H1 (cell line): ENCODE measurements at regions not wholly inside any gene's neighbourhood (a gene's known extent, or its start where the extent isn't known, plus 50 kb on each side); places are given as distances from the start of the nearest gene placed in this dataset.

ENCODE experiments used
- CHD2 ChIP-seq: IDR thresholded peaks from 2 replicates; pipeline ENCODE4 v1.6.1; 2012; ENCODE audit warnings: low read length, improper control_type of control experiment
- JUND ChIP-seq: IDR thresholded peaks from 2 replicates; pipeline ENCODE4 v1.6.1; 2011; ENCODE audit warnings: mild to moderate bottlenecking, improper control_type of control experiment, low read length
- KDM5A ChIP-seq: fragments of 200-600 bp; IDR thresholded peaks from 2 replicates; pipeline ENCODE4 v1.7.1; 2012; ENCODE audit warnings: mild to moderate bottlenecking, low read length, inconsistent platforms, mixed read lengths
- RFX5 ChIP-seq: IDR thresholded peaks from 2 replicates; pipeline ENCODE4 v1.6.1; 2011; ENCODE audit warnings: low read depth, low read length, improper control_type of control experiment, borderline replicate concordance
- RNF2 ChIP-seq: fragments of 200-900, 300-1000 bp; sonication (generic); IDR thresholded peaks from 2 replicates; pipeline ENCODE4 v1.7.1; 2016; ENCODE audit warnings: borderline replicate concordance, low read depth, mild to moderate bottlenecking, antibody characterized with exemption, low read length; ENCODE audit not compliant: poor library complexity, severe bottlenecking; ENCODE audit errors: missing control alignments
- SIX5 ChIP-seq: IDR thresholded peaks from 2 replicates; pipeline ENCODE4 v1.6.1; 2011; ENCODE audit warnings: mild to moderate bottlenecking, low read depth, low read length
- TF ChIP-seq, protein P1 (sequence below), 3 experiments: IDR thresholded peaks; 1 replicate in 2 of 3; 2 replicates in 1 of 3; pipeline versions ENCODE4 v1.5.1 to v1.6.1; 2011; ENCODE audit warnings: low read length in 3 of 3, mild to moderate bottlenecking in 3 of 3, inconsistent platforms in 2 of 3, low read depth in 1 of 3, moderate library complexity in 1 of 3; ENCODE audit not compliant: insufficient read depth in 1 of 3; ENCODE audit errors: control extremely low read depth in 1 of 3

DNA sequence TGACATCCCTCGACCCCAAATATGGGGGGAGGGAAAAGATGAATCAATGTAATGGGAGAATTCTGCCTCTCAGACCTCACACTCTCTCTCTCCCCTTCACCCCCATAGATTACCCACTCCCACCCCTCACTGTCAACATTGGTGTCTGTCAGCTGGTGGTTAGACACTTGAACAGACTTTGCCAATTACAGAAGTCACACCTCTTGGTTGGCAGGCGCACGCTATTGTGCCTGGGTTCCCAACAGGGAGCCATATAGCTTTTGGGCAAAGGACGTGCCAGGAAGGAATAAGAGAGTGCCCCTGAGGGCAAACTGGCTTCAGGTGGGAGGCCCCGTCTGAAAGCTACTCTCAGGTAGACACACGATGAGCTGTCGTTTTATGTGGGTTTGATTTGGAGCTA is 54.1 kb upstream of the FYN start (continued):
- TF ChIP-seq SIX5 (no peak), CHD2 (no peak), RFX5 (no peak), JUND (no peak), KDM5A (no peak), RNF2 (no peak)
- TF ChIP-seq, protein P1, sequence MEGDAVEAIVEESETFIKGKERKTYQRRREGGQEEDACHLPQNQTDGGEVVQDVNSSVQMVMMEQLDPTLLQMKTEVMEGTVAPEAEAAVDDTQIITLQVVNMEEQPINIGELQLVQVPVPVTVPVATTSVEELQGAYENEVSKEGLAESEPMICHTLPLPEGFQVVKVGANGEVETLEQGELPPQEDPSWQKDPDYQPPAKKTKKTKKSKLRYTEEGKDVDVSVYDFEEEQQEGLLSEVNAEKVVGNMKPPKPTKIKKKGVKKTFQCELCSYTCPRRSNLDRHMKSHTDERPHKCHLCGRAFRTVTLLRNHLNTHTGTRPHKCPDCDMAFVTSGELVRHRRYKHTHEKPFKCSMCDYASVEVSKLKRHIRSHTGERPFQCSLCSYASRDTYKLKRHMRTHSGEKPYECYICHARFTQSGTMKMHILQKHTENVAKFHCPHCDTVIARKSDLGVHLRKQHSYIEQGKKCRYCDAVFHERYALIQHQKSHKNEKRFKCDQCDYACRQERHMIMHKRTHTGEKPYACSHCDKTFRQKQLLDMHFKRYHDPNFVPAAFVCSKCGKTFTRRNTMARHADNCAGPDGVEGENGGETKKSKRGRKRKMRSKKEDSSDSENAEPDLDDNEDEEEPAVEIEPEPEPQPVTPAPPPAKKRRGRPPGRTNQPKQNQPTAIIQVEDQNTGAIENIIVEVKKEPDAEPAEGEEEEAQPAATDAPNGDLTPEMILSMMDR (IDR thresholded peaks at IDR 0.05; ENCODE audit: control extremely low read depth in 1 of 3, insufficient read depth in 1 of 3, low read depth in 1 of 3, low read length in 3 of 3): no peak
- TF ChIP-seq, all 59 proteins: peak for 0
